ENCODE measurements at regions not wholly inside any gene's neighbourhood (a gene's known extent, or its start where the extent isn't known, plus 50 kb on each side); places are given as distances from the start of the nearest gene placed in this dataset.
"Not testable (repeated sequence)": the region's sequence is repeated elsewhere in the genome, so short reads cannot be mapped to it uniquely, and the experiment has no call there.

GRCh38 chr16:88165040-88165544, 213.9 kb downstream of the BANP start:
- ATAC-seq = not testable (repeated sequence)

- not testable (repeated sequence) for ATAC-seq
Observed at GRCh38 chr16:88165683-88166082, 214.4 kb downstream of the BANP start.

GRCh38 chr16:88166209-88166773, 215.1 kb downstream of the BANP start:
- not testable (repeated sequence) for ATAC-seq

GRCh38 chr16:88167798-88168556, 214.8 kb upstream of the ZNF469 start:
- not testable (repeated sequence) for ATAC-seq

GRCh38 chr16:88168557-88168949, 214.2 kb upstream of the ZNF469 start:
- not testable (repeated sequence) for ATAC-seq

- ATAC-seq = not testable (repeated sequence)
Observed at GRCh38 chr16:88169136-88169830, 213.5 kb upstream of the ZNF469 start.

- ATAC-seq = not testable (repeated sequence)
Observed at GRCh38 chr16:88169831-88170165, 213.0 kb upstream of the ZNF469 start.

- peak; percentile 71 for ATAC-seq
Observed at GRCh38 chr16:88170528-88170991, 212.2 kb upstream of the ZNF469 start.

- ATAC-seq = not testable (repeated sequence)
Observed at GRCh38 chr16:88171126-88171525, 211.6 kb upstream of the ZNF469 start.

GRCh38 chr16:88176184-88176583, 206.6 kb upstream of the ZNF469 start:
- ATAC-seq = not testable (repeated sequence)

- ATAC-seq = not testable (repeated sequence)
Observed at GRCh38 chr16:88176591-88177180, 206.1 kb upstream of the ZNF469 start.

- not testable (repeated sequence) for ATAC-seq
Observed at GRCh38 chr16:88178251-88178650, 204.5 kb upstream of the ZNF469 start.

GRCh38 chr16:88178896-88179295, 203.9 kb upstream of the ZNF469 start:
- not testable (repeated sequence) for ATAC-seq

GRCh38 chr16:88182967-88183881, 199.5 kb upstream of the ZNF469 start:
- not testable (repeated sequence) for ATAC-seq

- ATAC-seq = not testable (repeated sequence)
Observed at GRCh38 chr16:88184053-88184452, 198.7 kb upstream of the ZNF469 start.

GRCh38 chr16:88184566-88185355, 198.0 kb upstream of the ZNF469 start:
- peak; percentile 87 for ATAC-seq

GRCh38 chr16:88185406-88185805, 197.4 kb upstream of the ZNF469 start:
- not testable (repeated sequence) for ATAC-seq

GRCh38 chr16:88185976-88186888, 196.5 kb upstream of the ZNF469 start:
- not testable (repeated sequence) for ATAC-seq
